HAP-1 (cell line): ENCODE measurements at regions not wholly inside any gene's neighbourhood (a gene's known extent, or its start where the extent isn't known, plus 50 kb on each side); places are given as distances from the start of the nearest gene placed in this dataset.
"Not testable (repeated sequence)": the region's sequence is repeated elsewhere in the genome, so short reads cannot be mapped to it uniquely, and the experiment has no call there.

Experiments used
- DNase-seq, 2 experiments: peaks; one replicate each; pipeline ENCODE4 v3.0.0-alpha.2; 2016 to 2020; ENCODE audit warnings: low spot score in 2 of 2
- H3K27me3 ChIP-seq: fragments of 250-450 bp; sonication (Bioruptor Pico); 2 replicates; pipeline ENCODE4 v1.5.1; 2020; ENCODE audit warnings: low read depth, mild to moderate bottlenecking, moderate library complexity
- H3K36me3 ChIP-seq: fragments of 250-450 bp; sonication (Bioruptor Pico); replicated peaks from 2 replicates; pipeline ENCODE4 v1.5.1; 2020; ENCODE audit warnings: mild to moderate bottlenecking
- H3K4me1 ChIP-seq: fragments of 250-450 bp; sonication (Bioruptor Pico); 2 replicates; pipeline ENCODE4 v1.5.1; 2020; ENCODE audit warnings: mild to moderate bottlenecking
- H3K4me3 ChIP-seq: fragments of 250-450 bp; sonication (Bioruptor Pico); 2 replicates; pipeline ENCODE4 v1.5.1; 2020; ENCODE audit warnings: mild to moderate bottlenecking, moderate library complexity
- H3K9me3 ChIP-seq: fragments of 250-450 bp; sonication (Bioruptor Pico); 2 replicates; pipeline ENCODE4 v1.5.1; 2020; ENCODE audit warnings: mild to moderate bottlenecking, moderate library complexity
- in situ Hi-C: fragments of 300-500 bp; cut with MboI; formaldehyde crosslinking; loops from 3 replicates; pipeline ENCODE4 v1.14.3; 2020; ENCODE audit warnings: low sequenced_read_pairs, inconsistent platforms, mixed read lengths

- in situ Hi-C loops = no loop called here
- Histone ChIP-seq H3K4me3 (no peak overlapping the region), H3K4me1 (no peaks in the 10 kb centered on the region), H3K9me3 (no peaks in the 10 kb centered on the region), H3K27me3 (no peaks in the 10 kb centered on the region), H3K36me3 (no peaks in the 10 kb centered on the region)
- DNase-seq = no peak
Measured at GRCh38 chr6:170006071-170006899, 254.9 kb downstream of the ERMARD start.

GRCh38 chr6:170005665-170006064, 254.2 kb downstream of the ERMARD start:
- Histone ChIP-seq H3K4me3 (no peak overlapping the region), H3K9me3 (no peaks in the 10 kb centered on the region), H3K27me3 (no peaks in the 10 kb centered on the region), H3K36me3 (no peaks in the 10 kb centered on the region), H3K4me1 (no peaks in the 10 kb centered on the region)
- in situ Hi-C loops = no loop called here
- DNase-seq = no peak

DNA sequence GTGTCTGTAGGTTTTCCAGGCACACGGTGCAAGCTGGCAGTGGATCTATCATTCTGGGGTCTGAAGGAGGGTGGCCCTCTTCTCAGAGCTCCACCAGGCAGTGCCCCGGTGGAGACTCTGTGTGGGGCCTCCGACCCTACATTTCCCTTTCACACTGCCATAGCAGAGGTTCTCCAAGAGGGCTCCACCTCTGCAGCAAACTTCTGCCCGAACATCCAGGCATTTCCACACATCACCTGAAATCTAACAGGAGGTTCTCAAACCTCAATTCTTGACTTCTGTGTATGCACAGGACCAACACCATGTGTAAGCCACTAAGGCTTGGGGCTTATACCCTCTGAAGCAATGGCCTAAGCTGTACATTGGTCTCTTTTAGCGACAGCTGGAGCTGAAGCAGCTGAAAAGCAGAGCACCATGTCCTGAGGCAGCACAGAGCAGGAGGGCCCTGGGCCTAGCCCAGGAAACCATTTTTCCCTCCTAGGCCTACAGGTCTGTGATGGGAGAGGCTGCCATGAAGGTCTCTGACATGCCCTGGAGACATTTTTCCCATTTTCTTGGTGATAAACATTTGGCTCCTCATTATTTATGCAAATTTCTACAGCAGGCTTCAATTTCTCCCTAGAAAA, 253.3 kb downstream of the ERMARD start:
- Histone ChIP-seq H3K36me3 (no peaks in the 10 kb centered on the region), H3K4me1 (no peaks in the 10 kb centered on the region), H3K4me3 (no peak overlapping the region), H3K27me3 (no peaks in the 10 kb centered on the region), H3K9me3 (no peaks in the 10 kb centered on the region)
- DNase-seq = no peak
- in situ Hi-C loops = no loop called here

DNA sequence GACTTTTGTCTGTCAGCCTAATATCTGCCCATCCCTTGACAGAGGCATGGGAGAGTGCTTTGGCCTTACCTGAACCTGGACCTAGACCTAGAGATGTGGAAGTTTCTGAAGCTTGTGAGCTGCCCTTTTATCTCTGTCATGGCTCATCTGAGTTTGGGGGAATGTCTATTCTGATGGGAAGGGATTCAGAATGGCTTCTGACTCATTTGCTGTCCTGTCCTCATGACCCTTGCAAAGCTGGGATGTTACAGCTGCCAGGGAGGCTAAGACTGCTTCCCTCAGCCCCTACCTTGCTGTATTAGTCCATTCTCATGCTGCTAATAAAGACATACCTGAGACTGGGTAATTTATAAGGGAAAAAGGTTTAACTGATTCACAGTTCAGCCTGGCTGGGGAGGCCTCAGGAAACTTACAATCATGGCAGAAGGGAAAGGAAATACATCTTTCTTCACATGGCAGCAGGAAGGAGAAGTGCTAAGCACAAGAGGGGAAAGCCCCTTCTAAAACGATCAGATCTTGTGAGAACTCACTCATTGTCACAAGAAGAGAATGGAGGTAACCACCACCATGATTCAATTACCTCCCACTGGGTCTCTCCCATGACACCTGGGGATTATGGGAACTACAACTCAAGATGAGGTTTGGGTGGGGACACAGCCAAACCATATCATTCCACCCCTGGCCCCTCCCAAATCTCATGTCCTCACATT, 252.2 kb downstream of the ERMARD start:
- H3K4me3 ChIP-seq = no peak overlapping the region
- no peaks in the 10 kb centered on the region for H3K9me3 ChIP-seq
- DNase-seq = no peak
- H3K36me3 ChIP-seq = no peaks in the 10 kb centered on the region
- in situ Hi-C loops = no loop called here
- no peaks in the 10 kb centered on the region for H3K27me3 ChIP-seq
- H3K4me1 ChIP-seq = no peaks in the 10 kb centered on the region

DNA sequence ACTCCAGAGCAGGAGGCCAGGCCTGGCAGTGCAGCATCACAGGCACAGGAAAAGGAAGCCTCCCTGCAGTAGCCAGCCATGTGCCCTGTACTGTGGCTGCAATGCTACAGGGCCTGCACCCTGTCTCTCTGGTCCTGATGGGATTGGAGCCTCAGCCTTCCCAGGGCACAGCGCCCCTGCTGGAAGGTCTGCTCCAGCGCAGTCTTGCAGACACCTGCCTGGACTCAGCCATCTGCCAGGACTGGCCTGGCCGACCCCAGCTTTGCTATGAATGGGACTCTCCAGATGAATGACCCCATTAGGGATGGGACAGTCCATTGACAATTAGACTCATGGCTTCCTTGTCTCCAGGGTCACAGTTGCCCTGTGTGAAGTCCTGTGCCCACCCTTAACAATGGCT, 251.6 kb downstream of the ERMARD start:
- H3K36me3 ChIP-seq = no peaks in the 10 kb centered on the region
- in situ Hi-C loops = no loop called here
- H3K9me3 ChIP-seq = no peaks in the 10 kb centered on the region
- no peak for DNase-seq
- H3K27me3 ChIP-seq = no peaks in the 10 kb centered on the region
- H3K4me3 ChIP-seq = no peak overlapping the region
- no peaks in the 10 kb centered on the region for H3K4me1 ChIP-seq

DNA sequence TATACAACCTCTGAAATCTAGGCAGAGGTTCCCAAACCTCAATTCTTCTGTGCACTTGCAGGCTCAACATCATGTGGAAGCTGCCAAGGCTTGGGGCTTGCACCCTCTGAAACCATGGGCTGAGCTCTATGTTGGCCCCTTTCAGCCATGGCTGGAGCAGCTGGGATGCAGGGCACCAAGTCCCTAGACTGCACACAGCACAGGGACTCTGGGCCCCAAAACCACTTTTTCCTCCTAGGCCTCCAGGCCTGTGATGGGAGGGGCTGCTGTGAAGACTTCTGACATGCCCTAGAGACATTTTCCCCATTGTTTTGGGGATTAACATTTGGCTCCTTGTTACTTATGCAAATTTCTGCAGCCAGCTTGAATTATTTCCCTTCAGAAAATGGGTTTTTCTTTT, 250.4 kb downstream of the ERMARD start:
- H3K36me3 ChIP-seq, H3K9me3 ChIP-seq, H3K4me3 ChIP-seq, in situ Hi-C loops, H3K4me1 ChIP-seq, DNase-seq, H3K27me3 ChIP-seq: not testable (repeated sequence)

DNA sequence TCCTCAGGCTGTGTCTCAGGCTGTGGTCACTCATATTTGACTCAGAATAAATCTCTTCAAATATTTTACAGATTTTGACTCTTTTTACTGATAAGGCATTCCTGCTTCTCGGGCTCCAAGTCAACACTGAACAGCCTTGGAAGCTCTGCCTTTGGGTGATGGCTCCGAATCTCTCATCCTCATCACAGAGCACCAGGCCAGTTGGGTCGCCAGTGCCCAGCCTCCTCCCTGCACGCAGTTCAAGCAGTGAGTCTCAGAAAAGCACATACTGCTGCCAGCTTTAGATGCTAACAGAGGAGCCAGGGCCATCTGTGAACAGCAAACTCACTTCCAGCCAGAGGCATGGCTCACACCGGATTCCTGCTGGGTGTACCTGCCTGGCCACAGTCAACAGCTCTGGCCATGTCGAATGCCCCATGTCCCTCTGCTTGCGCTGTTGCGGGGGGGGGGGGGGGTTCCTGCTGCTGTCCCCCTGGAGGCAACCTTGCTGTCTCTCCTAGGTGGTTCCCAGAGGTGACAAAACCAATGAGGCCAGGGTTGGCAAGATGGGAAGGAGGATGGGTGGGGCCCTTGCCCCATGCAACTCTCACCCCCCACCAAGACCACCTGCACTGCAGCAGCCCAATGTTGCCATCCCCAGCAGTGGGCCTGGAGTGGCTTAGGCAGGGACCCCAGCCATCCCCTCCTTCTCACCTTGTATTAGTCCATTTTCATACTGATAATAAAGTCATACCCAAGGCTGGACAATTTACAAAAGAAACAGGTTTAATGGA, 248.8 kb downstream of the ERMARD start:
- Histone ChIP-seq H3K9me3 (no peaks in the 10 kb centered on the region), H3K4me1 (no peaks in the 10 kb centered on the region), H3K4me3 (no peak overlapping the region), H3K27me3 (no peaks in the 10 kb centered on the region), H3K36me3 (no peaks in the 10 kb centered on the region)
- DNase-seq = no peak
- in situ Hi-C loops = no loop called here

DNA sequence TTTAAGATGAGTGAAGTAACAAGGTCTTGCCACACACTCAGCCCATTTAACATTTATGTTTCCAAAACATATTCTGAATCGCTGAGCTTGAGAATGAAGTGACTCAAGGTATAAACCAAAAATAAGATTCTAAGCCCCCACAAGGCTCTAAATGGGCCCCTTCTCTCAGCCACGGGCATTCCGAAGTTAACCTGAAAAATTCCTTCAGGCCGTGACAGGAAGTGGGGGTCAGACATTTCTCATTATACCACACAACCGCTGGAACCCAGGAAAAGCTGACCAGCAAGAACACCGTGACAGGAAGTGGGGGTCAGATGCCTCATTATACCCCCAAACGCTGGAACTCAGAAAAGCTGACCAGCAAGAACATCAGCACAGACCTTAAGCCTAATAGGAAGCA, 247.9 kb downstream of the ERMARD start:
- Histone ChIP-seq H3K4me3 (no peak overlapping the region), H3K4me1 (no peaks in the 10 kb centered on the region), H3K27me3 (no peaks in the 10 kb centered on the region), H3K36me3 (no peaks in the 10 kb centered on the region), H3K9me3 (no peaks in the 10 kb centered on the region)
- no peak for DNase-seq
- in situ Hi-C loops = no loop called here

DNA sequence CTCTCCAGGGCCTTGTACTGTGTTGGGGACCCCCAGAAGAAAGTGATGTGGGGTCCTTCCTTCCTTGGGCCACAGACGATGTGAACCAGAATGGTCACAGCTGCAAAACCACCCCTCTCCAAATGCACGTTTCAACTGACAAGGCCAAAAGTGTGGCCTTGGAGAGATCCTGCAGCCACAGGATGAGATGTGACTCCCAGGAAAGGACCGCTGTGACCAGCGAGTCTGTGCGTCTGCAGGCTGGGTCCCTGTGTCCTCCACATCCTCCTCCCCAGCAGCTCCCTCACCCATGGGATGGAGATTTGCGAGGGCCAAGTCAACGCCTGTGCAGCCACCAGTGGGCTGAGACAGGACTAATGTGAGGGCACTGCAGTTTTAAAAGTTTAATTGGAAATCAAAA, 247.0 kb downstream of the ERMARD start:
- Histone ChIP-seq H3K4me1 (no peaks in the 10 kb centered on the region), H3K36me3 (no peaks in the 10 kb centered on the region), H3K27me3 (no peaks in the 10 kb centered on the region), H3K9me3 (no peaks in the 10 kb centered on the region), H3K4me3 (no peak overlapping the region)
- DNase-seq = no peak
- in situ Hi-C loops = no loop called here

GRCh38 chr6:169997930-169998218, 246.5 kb downstream of the ERMARD start:
- in situ Hi-C loops = no loop called here
- no peaks in the 10 kb centered on the region for H3K4me1 ChIP-seq
- DNase-seq = no peak

GRCh38 chr6:169997187-169997929, 245.9 kb downstream of the ERMARD start:
- no peak for DNase-seq
- Histone ChIP-seq H3K27me3 (no peaks in the 10 kb centered on the region), H3K36me3 (no peaks in the 10 kb centered on the region), H3K4me3 (no peak overlapping the region), H3K9me3 (no peaks in the 10 kb centered on the region), H3K4me1 (no peaks in the 10 kb centered on the region)
- in situ Hi-C loops = no loop called here

More at GRCh38 chr6:169997930-169998218, 246.5 kb downstream of the ERMARD start:
- no peaks in the 10 kb centered on the region for H3K9me3 ChIP-seq
- H3K27me3 ChIP-seq = no peaks in the 10 kb centered on the region
- no peak overlapping the region for H3K4me3 ChIP-seq
- H3K36me3 ChIP-seq = no peaks in the 10 kb centered on the region

DNA sequence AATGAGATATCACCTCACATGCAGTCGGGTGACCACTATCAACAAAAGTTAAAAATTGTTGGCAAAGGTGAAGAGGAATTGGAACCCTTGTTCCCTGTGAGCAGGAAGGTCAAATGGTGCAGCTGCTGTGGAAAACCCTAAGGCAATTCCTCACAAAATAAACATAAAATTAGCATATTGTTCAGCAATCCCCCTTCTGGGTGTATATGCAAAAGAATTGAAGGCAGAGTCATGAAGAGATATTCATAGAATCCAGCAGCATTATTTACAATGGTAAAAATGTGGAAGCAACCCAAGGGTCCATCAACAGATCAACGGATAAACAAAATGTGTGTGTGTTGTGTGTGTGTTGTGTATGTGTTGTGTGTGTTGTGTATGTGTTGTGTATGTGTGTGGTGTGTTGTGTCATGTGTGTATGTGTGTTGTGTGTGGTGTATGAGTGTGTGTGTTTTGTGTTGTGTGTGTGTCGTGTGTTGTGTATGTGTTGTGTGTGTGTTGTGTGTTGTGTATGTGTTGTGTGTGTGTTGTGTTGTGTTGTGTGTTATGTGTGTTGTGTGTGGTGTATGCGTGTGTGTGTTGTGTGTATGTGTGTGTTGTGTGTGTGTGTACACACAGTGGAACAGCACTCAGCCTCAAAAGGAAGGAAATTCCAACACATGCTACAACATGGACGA, 245.1 kb downstream of the ERMARD start:
- Histone ChIP-seq H3K4me1 (no peaks in the 10 kb centered on the region), H3K27me3 (no peaks in the 10 kb centered on the region), H3K4me3 (no peak overlapping the region), H3K9me3 (no peaks in the 10 kb centered on the region), H3K36me3 (no peaks in the 10 kb centered on the region)
- no peak for DNase-seq
- in situ Hi-C loops = no loop called here

- H3K27me3 ChIP-seq = no peaks in the 10 kb centered on the region
- no peaks in the 10 kb centered on the region for H3K4me1 ChIP-seq
- no peak for DNase-seq
- H3K36me3 ChIP-seq = no peaks in the 10 kb centered on the region
- H3K9me3 ChIP-seq = no peaks in the 10 kb centered on the region
- H3K4me3 ChIP-seq = no peak overlapping the region
- in situ Hi-C loops = no loop called here
Measured at GRCh38 chr6:169994739-169995138, 243.3 kb downstream of the ERMARD start.
